ENCODE measurements at regions not wholly inside any gene's neighbourhood (a gene's known extent, or its start where the extent isn't known, plus 50 kb on each side); places are given as distances from the start of the nearest gene placed in this dataset.
"Not testable (repeated sequence)": the region's sequence is repeated elsewhere in the genome, so short reads cannot be mapped to it uniquely, and the experiment has no call there.

- DNase-seq (ENCODE audit: low spot score), result no peak
Observed at GRCh38 chr2:84373391-84373790, 85.7 kb downstream of the SUCLG1 start.

DNA sequence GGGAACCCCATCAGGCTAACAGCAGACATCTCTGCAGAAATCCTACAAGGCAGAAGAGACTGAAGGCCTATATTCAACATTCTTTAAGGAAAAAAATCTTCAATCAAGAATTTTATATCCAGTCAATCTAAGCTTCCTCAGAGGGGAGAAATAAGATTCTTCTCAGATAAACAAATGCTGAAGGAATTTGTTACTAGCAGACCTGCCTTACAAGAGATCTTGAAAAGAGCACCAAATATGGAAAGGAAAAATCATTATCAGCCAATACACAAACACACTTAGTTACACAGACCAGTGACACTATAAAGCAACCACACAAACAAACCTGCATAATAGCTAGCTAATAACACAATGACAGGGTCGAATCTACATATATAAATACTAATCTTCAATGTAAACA, 96.5 kb downstream of the SUCLG1 start:
- DNase-seq (ENCODE audit: low spot score), result no peak

DNA sequence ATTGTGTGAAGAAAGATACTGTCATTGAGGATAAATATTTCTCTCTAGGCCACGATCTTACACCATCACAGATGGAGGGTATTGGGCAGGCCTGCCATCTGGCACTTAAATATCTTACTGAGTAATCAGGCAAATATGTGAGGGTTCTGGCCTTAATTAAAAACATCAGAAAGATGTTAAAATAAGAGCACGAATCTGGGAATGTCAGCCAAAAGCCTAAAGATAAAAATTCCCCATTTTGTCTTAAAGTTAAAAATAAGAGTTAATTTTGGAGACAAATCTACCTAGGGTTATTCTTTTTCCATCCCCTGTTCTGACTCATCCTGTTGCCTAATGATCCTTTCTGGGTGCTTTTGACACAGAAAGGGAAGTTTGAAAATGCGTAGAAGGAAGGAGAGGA, 121.0 kb downstream of the SUCLG1 start:
- DNase-seq (ENCODE audit: low spot score), result no peak

- DNase-seq (ENCODE audit: low spot score), result no peak
Observed at GRCh38 chr2:84327645-84328249, 131.3 kb downstream of the SUCLG1 start.

DNA sequence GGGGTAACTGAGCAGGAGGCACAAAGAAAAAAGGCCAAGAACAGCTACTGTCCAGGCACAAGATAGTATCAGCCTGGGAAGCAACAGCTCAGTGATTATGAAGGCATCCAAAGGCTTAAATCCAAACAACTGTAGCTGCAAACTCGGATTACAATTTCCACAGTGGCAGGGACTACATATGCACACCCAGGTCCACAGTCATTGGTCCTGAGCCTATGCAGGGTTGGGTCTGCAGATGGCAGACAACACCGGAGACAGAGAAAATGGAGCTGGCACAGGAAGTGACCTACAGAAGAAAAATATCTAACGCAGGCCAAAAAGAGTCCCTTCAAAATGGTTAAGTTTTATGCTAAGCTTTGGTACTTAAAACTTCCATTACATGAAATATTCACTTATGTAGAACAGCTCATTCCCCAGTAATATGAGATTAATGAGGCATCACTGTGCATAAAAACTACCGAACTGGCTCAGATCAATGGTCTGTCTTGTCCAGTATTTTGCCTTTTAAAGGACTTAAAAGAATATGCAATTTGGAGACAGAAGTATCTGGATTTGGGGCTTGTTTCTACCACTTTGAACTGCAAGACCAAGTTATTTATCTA, 132.1 kb downstream of the SUCLG1 start:
- DNase-seq (ENCODE audit: low spot score), result no peak

GRCh38 chr2:84323890-84324289, 135.2 kb downstream of the SUCLG1 start:
- DNase-seq (ENCODE audit: low spot score), result no peak

GRCh38 chr2:84320940-84321339, 138.1 kb downstream of the SUCLG1 start:
- no peak for DNase-seq (ENCODE audit: low spot score)

DNA sequence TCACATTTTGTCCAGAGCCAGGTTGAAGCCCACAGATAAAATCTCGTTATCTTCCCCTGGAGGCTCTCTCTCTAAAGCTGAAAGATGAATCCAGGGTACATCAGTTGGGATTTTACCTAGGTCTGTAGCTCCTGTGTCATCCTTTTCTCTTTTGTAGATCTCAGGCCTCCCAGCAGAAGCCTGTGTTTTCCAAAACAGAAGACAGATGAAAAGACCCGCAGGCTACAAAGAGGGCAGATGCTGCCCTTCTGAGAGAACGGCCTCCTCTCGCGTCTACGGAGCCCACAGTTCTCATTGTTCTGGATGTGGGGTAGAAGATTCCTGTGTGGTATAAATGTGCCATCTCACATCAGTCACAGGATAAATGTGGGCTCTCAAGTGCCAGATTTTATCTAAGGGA, 139.5 kb downstream of the SUCLG1 start:
- DNase-seq (ENCODE audit: low spot score), result no peak

GRCh38 chr2:84317135-84317534, 141.9 kb downstream of the SUCLG1 start:
- no peak for DNase-seq (ENCODE audit: low spot score)

DNA sequence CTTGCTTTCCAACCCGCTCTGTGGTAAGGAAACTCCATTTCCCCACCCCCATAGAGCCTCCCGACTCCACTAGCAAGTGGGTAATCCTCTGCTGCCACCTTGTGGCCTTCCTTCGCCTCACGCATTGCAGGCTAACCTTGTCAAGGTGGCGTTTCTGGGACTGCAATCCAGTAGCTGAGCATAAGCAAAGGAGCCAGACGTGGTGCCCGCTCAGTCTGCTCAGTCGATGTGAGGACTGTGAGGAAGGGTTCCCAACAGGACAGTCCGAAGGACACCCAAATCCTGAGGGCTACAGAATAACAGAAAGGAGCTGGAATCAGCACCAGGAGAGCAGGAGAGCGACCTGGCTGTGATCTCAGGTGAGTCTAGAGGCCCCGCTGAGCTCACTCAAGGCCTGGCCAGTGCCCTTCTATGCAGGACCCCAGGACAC, 144.2 kb downstream of the SUCLG1 start:
- peak; percentile 50 for DNase-seq (ENCODE audit: low spot score)

- no peak for DNase-seq (ENCODE audit: low spot score)
Observed at GRCh38 chr2:84314250-84314649, 144.8 kb downstream of the SUCLG1 start.

DNA sequence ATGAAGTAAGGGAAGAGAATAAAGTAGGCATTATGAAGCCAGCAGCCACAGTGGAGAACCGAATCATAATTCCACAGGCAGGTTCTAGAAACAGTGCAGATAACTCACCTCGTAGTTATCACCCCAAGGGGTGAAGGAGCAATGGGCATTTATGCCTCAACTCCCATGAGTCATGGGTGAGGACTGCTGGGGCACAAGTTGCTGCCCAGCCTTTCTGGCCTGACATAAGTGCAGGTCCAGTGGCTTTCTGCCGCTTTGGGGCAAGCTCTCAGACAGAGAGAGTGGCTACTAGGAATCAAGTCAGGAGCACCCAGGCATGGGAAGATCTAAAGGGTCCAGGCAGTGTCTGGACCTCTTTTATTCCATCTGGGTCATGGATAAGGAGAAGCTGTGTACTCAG, 149.8 kb downstream of the SUCLG1 start:
- DNase-seq (ENCODE audit: low spot score), result no peak

- no peak for DNase-seq (ENCODE audit: low spot score)
Observed at GRCh38 chr2:84306361-84306760, 152.7 kb downstream of the SUCLG1 start.

GRCh38 chr2:84302513-84303412, 156.3 kb downstream of the SUCLG1 start:
- DNase-seq (ENCODE audit: low spot score), result peak; percentile 58

DNA sequence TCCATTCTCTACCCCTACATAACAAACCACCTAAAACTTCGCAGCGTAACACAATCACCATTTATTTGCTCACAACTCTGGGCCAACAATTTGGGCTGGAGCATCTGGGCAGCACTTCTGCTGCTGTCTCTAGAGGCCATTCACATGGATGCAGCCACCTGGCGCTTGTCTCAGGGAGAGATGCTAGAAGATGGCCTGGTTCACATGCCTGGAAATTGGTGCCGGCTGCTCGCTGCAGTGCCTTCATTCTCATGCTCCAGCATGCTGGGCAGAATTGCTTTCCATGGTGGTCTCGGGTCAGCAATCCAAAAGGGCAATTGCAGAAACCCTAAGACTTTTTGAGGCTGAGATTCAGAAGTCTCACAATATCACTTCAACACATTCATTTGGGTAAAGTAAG, 157.4 kb downstream of the SUCLG1 start:
- no peak for DNase-seq (ENCODE audit: low spot score)

- DNase-seq (ENCODE audit: low spot score), result no peak
Observed at GRCh38 chr2:84300696-84301029, 158.4 kb downstream of the SUCLG1 start.

GRCh38 chr2:84300001-84300695, 158.9 kb downstream of the SUCLG1 start:
- not testable (repeated sequence) for DNase-seq (ENCODE audit: low spot score)

GRCh38 chr2:84299211-84299775, 159.8 kb downstream of the SUCLG1 start:
- no peak for DNase-seq (ENCODE audit: low spot score)

DNA sequence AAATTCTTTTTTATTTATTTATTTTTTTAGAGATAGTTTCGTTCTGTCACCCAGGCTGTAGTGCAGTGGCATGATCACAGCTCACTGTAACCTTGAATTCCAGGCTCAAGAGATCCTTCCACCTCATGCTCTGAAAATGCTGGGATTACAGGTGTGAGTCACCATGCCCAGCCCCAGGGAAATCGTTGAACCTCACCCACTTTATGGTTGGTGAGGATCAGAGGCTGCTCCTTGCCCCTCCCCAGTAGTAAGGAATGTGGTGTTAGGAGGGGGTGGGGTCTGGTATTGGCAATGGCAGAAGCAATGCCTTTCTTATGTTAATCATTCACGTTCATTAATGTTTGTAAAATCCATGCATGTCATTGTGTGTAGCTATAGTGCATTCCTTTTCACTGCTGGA, 161.9 kb downstream of the SUCLG1 start:
- DNase-seq (ENCODE audit: low spot score), result no peak

- no peak for DNase-seq (ENCODE audit: low spot score)
Observed at GRCh38 chr2:84293791-84294380, 165.2 kb downstream of the SUCLG1 start.

DNA sequence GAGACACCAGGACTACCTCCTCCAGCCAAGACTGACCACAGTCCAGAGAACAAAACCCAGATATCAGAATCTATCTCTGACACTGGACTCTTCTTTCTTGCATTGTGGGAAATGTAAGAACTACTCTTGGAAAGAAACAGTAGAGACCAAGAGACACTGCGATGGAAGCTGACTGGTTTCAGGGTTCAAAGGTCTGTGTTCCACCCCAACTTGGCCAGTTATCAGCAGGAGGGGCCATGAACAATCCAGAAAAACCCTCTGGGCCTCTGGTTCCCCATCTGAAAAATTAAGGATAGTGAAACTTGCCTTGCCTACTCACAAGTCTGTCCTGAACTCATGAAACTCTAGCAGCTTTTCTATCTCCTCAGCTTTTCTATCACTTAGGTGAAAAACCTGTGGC, 166.5 kb downstream of the SUCLG1 start:
- DNase-seq (ENCODE audit: low spot score), result no peak

DNA sequence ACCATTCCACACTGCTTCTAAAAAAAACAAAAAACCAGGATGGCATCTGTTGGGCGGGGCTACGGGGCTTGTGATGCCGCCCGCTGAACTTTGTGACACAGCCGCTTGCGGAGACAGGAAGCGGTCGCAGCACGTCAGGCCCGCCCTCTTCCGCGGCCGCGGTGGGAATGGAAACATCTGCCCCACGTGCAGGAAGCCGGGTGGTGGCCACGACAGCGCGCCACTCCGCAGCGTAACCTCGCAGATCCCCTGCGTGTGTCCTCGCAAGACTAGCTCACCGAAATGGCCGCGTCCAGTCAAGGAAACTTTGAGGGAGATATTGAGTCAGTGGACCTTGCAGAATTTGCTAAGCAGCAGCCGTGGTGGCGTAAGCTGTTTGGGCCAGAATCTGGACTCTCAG, 168.5 kb downstream of the SUCLG1 start:
- DNase-seq (ENCODE audit: low spot score), result no peak

Measured in germinal center (tissue), 1 donor.